Osteoblast (primary cell): ENCODE measurements at regions not wholly inside any gene's neighbourhood (a gene's known extent, or its start where the extent isn't known, plus 50 kb on each side); places are given as distances from the start of the nearest gene placed in this dataset.

Experiments
- DNase-seq: peaks from one replicate; pipeline ENCODE4 v3.0.0; 2011; ENCODE audit warnings: low spot score, mixed read lengths; ENCODE audit not compliant: insufficient read length; ENCODE audit errors: missing footprints
- H2AFZ ChIP-seq: 2 replicates; pipeline ENCODE4 v1.6.0; 2011; ENCODE audit warnings: mild to moderate bottlenecking, low read length
- H3K27ac ChIP-seq: 2 replicates; pipeline ENCODE4 v1.5.1; 2011; ENCODE audit warnings: mild to moderate bottlenecking, low read depth, low read length, moderate library complexity
- H3K27me3 ChIP-seq: 2 replicates; pipeline ENCODE4 v1.6.0; 2012; ENCODE audit warnings: mild to moderate bottlenecking, control low read depth, inconsistent platforms, low read length, moderate library complexity; ENCODE audit not compliant: insufficient read depth
- H3K36me3 ChIP-seq: 2 replicates; pipeline ENCODE4 v1.5.1; 2011; ENCODE audit warnings: mild to moderate bottlenecking, low read length, control low read depth, moderate library complexity; ENCODE audit not compliant: insufficient read depth
- H3K4me1 ChIP-seq: 2 replicates; pipeline ENCODE4 v1.5.1; 2011; ENCODE audit warnings: mild to moderate bottlenecking, low read length, control low read depth, moderate library complexity; ENCODE audit not compliant: insufficient read depth
- H3K4me2 ChIP-seq: 2 replicates; pipeline ENCODE4 v1.6.0; 2011; ENCODE audit warnings: mild to moderate bottlenecking, low read length; ENCODE audit not compliant: insufficient read depth
- H3K4me3 ChIP-seq: fragments of 200-600 bp; sonication (generic); 3 replicates; pipeline ENCODE4 v1.5.1; 2012; ENCODE audit warnings: mild to moderate bottlenecking, low read length, inconsistent platforms; ENCODE audit not compliant: insufficient read depth
- H3K79me2 ChIP-seq: 2 replicates; pipeline ENCODE4 v1.6.0; 2012; ENCODE audit warnings: mild to moderate bottlenecking, low read length, control low read depth, inconsistent platforms; ENCODE audit not compliant: insufficient read depth
- H3K9me3 ChIP-seq: 2 replicates; pipeline ENCODE4 v1.5.1; 2011; ENCODE audit warnings: low read depth, low read length, control low read depth
- H4K20me1 ChIP-seq: 2 replicates; pipeline ENCODE4 v1.6.0; 2012; ENCODE audit warnings: mild to moderate bottlenecking, low read length, control low read depth; ENCODE audit not compliant: insufficient read depth
- TF ChIP-seq, protein P1 (sequence below): IDR thresholded peaks from 2 replicates; pipeline ENCODE4 v1.5.1; 2011; ENCODE audit warnings: mild to moderate bottlenecking, low read depth, low read length, moderate library complexity; ENCODE audit errors: extremely low read depth

DNA sequence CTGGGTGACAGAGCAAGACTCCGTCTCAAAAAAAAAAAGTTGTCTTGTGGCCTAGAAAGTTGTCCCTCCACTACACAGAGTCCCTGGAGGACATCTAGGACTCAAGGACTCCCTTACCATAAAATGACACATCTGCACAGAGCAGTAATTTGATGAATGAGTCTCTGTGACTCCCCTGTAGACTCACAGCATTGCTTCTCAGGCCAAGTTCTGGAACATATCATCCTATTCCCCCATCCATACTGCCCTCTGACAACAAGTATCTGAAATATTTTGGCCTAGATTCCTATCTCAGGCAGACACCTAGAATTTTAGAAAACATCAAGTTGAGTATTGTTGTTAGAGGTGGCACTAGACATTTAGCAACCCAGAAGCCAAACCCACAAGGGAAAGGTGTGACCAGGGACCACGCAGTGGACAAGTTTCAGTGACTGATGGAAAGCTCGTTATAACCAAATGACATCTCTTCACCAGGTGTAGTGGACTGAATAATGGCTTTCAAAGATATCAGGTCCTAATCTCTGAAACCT, 97.9 kb upstream of the ATP8B1 start:
- H3K36me3 ChIP-seq = no peaks in the 10 kb centered on the region
- H4K20me1 ChIP-seq = no peaks in the 10 kb centered on the region
- TF ChIP-seq, protein P1, sequence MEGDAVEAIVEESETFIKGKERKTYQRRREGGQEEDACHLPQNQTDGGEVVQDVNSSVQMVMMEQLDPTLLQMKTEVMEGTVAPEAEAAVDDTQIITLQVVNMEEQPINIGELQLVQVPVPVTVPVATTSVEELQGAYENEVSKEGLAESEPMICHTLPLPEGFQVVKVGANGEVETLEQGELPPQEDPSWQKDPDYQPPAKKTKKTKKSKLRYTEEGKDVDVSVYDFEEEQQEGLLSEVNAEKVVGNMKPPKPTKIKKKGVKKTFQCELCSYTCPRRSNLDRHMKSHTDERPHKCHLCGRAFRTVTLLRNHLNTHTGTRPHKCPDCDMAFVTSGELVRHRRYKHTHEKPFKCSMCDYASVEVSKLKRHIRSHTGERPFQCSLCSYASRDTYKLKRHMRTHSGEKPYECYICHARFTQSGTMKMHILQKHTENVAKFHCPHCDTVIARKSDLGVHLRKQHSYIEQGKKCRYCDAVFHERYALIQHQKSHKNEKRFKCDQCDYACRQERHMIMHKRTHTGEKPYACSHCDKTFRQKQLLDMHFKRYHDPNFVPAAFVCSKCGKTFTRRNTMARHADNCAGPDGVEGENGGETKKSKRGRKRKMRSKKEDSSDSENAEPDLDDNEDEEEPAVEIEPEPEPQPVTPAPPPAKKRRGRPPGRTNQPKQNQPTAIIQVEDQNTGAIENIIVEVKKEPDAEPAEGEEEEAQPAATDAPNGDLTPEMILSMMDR = no peak
- H3K27me3 ChIP-seq = no peaks in the 10 kb centered on the region
- no peaks in the 10 kb centered on the region for H3K79me2 ChIP-seq
- H3K9me3 ChIP-seq = no peaks in the 10 kb centered on the region
- H2AFZ ChIP-seq = no peak overlapping the region
- no peak overlapping the region for H3K27ac ChIP-seq
- no peak overlapping the region for H3K4me2 ChIP-seq
- no peak overlapping the region for H3K4me3 ChIP-seq
- H3K4me1 ChIP-seq = peaks cover 16% of the 10 kb centered on the region
- peak; percentile 72 for DNase-seq

DNA sequence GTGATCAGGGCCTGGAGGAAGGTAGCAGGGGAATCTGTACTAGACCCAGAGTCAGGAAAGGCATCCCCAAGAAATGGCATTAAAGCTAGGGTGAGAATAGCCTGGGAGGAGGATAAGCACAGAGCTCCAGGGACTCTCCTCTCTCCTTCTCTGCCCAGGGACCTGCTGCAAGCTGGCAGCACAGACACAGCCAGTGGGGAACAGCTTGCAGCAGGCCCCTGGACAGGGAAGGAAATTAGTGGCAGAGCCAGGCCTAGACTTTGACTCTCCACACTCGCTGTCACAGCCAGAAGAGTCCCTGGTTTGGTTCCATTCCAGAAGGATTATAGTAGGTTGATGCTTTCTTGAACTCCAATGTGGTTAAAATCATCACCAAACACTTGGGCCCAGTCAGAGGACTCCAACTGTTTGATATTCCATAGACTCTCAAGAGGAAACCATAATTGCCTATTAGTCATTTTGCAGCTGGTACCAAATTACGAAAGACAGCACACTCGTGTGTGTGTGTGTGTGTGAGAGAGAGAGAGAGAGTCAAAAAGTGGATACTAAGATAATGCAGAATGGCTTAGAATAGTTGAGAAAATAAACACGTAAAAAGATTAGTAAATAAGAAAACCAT, 95.5 kb upstream of the ATP8B1 start:
- Histone ChIP-seq H3K27ac (peak overlapping the region; percentile 6), H3K4me2 (no peak overlapping the region), H3K4me3 (no peak overlapping the region), H3K27me3 (no peaks in the 10 kb centered on the region), H3K79me2 (no peaks in the 10 kb centered on the region), H3K36me3 (no peaks in the 10 kb centered on the region), H3K4me1 (peaks cover 16% of the 10 kb centered on the region), H3K9me3 (no peaks in the 10 kb centered on the region), H4K20me1 (no peaks in the 10 kb centered on the region), H2AFZ (no peak overlapping the region)
- TF ChIP-seq, protein P1 = no peak
- peak; percentile 85 for DNase-seq

DNA sequence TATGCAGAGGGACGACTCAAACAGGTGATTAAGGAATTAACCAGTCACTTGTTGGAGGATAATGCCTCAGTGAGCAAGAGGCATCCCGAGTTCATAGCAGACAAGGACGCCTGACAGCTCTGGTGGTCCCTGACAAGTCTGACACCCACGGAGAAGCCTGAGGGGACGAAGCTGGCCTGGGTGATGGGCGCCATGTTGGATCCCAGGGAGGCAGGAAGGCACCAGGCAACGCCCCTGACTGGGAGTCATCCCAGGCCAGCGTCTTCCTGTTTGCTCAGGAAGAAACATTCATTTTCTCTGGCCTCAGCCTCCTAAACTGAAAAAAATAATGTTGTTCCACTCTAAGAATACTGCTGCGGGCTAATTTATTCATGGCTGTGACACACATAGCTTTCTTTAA, 92.1 kb upstream of the ATP8B1 start:
- Histone ChIP-seq H3K4me3 (no peak overlapping the region), H3K4me1 (peaks cover 16% of the 10 kb centered on the region), H3K36me3 (no peaks in the 10 kb centered on the region), H4K20me1 (no peaks in the 10 kb centered on the region), H3K9me3 (no peaks in the 10 kb centered on the region), H2AFZ (no peak overlapping the region), H3K4me2 (no peak overlapping the region), H3K27ac (no peak overlapping the region), H3K27me3 (peaks cover 6% of the 10 kb centered on the region), H3K79me2 (no peaks in the 10 kb centered on the region)
- DNase-seq = no peak
- TF ChIP-seq, protein P1 = no peak

DNA sequence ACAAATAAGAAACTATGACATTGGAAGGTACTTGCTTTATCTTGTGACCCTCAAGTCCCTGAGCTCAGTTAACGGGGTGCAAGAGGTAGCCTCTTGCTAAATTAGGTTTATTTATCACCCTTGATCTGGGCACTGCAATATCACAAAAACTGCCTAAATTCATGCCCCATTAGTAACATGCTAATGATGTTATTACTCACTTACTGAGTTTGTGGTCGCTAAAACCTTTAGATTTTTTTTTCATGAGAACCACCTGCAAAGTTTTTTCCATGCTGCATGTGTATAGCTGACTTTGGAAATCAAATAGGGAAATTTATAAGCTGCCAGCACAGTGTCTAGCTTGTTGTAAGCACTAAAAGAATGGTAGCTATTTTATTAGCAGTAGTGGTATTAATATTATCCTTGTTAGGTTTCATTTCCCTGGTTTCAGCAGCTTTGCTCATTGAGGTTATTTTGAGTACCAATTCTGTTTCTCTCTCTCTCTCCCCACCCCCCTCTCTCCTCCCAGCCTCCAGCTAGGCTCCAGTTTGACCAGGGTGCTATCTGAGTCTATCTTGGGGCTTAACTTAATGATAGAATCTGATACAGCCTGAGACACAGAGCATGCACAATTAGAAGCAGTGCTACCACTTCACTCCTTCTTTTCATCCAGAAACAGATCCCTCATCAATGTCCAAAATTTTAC, 88.7 kb upstream of the ATP8B1 start:
- no peak for DNase-seq
- H3K79me2 ChIP-seq = no peaks in the 10 kb centered on the region

More for the DNA sequence above, 88.7 kb upstream of the ATP8B1 start:
- H3K4me2 ChIP-seq = no peak overlapping the region
- H3K4me3 ChIP-seq = no peak overlapping the region
- H3K36me3 ChIP-seq = no peaks in the 10 kb centered on the region
- peaks cover 6% of the 10 kb centered on the region for H3K27me3 ChIP-seq
- TF ChIP-seq, protein P1 = no peak
- no peaks in the 10 kb centered on the region for H4K20me1 ChIP-seq
- no peak overlapping the region for H2AFZ ChIP-seq
- no peaks in the 10 kb centered on the region for H3K4me1 ChIP-seq
- no peak overlapping the region for H3K27ac ChIP-seq
- H3K9me3 ChIP-seq = peaks cover 7% of the 10 kb centered on the region
